NCI-H510A (cell line): ENCODE measurements at regions not wholly inside any gene's neighbourhood (a gene's known extent, or its start where the extent isn't known, plus 50 kb on each side); places are given as distances from the start of the nearest gene placed in this dataset.
"Not testable (repeated sequence)": the region's sequence is repeated elsewhere in the genome, so short reads cannot be mapped to it uniquely, and the experiment has no call there.

Experiments
- DNase-seq: peaks from one replicate; lab custom pipeline; 2025; lab: John Stamatoyannopoulos, UW

- DNase-seq, result no peak
Measured at GRCh38 chr2:172259827-172260226, 157.1 kb upstream of the DLX2 start.

GRCh38 chr2:172260336-172260735 is 157.6 kb upstream of the DLX2 start:
- no peak for DNase-seq

- DNase-seq, result no peak
Measured at GRCh38 chr2:172261292-172261691, 158.6 kb upstream of the DLX2 start.

GRCh38 chr2:172262486-172262885 is 159.8 kb upstream of the DLX2 start:
- DNase-seq, result no peak

GRCh38 chr2:172264820-172265219 is 162.1 kb upstream of the DLX2 start:
- DNase-seq, result not testable (repeated sequence)

- DNase-seq, result not testable (repeated sequence)
Measured at GRCh38 chr2:172269507-172270244, 157.7 kb upstream of the ITGA6 start.

- DNase-seq, result peak; percentile 87
Measured at GRCh38 chr2:172270278-172271079, 156.9 kb upstream of the ITGA6 start.

- no peak for DNase-seq
Measured at GRCh38 chr2:172273910-172274571, 153.3 kb upstream of the ITGA6 start.

GRCh38 chr2:172275239-172275638 is 152.1 kb upstream of the ITGA6 start:
- DNase-seq, result no peak

GRCh38 chr2:172276961-172277360 is 150.4 kb upstream of the ITGA6 start:
- no peak for DNase-seq

GRCh38 chr2:172278667-172279066 is 148.7 kb upstream of the ITGA6 start:
- DNase-seq, result no peak

GRCh38 chr2:172279214-172279613 is 148.2 kb upstream of the ITGA6 start:
- DNase-seq, result no peak

- DNase-seq, result no peak
Measured at GRCh38 chr2:172279813-172280212, 147.6 kb upstream of the ITGA6 start.

- no peak for DNase-seq
Measured at GRCh38 chr2:172280571-172281361, 146.6 kb upstream of the ITGA6 start.

GRCh38 chr2:172281648-172282570 is 145.5 kb upstream of the ITGA6 start:
- no peak for DNase-seq

GRCh38 chr2:172282944-172283343 is 144.4 kb upstream of the ITGA6 start:
- DNase-seq, result no peak

GRCh38 chr2:172283476-172283875 is 143.9 kb upstream of the ITGA6 start:
- no peak for DNase-seq

GRCh38 chr2:172284209-172284608 is 143.2 kb upstream of the ITGA6 start:
- no peak for DNase-seq

- DNase-seq, result no peak
Measured at GRCh38 chr2:172285010-172285621, 142.3 kb upstream of the ITGA6 start.

- DNase-seq, result no peak
Measured at GRCh38 chr2:172285760-172286159, 141.6 kb upstream of the ITGA6 start.
